Activated CD4-positive, alpha-beta T cell treated with anti-CD3 and anti-CD28 coated beads, Interleukin-2, Interleukin-4, amounts not matched to agents 100 ng/mL and 50 ng/mL, durations not matched to agents 16 hours and 8 hours (primary cell): ENCODE measurements at regions not wholly inside any gene's neighbourhood (a gene's known extent, or its start where the extent isn't known, plus 50 kb on each side); places are given as distances from the start of the nearest gene placed in this dataset.
"Not testable (repeated sequence)": the region's sequence is repeated elsewhere in the genome, so short reads cannot be mapped to it uniquely, and the experiment has no call there.

ENCODE experiments used
- DNase-seq: peaks from one replicate; pipeline ENCODE4 v3.0.0-alpha.2; 2020; ENCODE audit warnings: low spot score

- DNase-seq, result no peak
Observed at GRCh38 chr12:75943730-75944096, 87.9 kb downstream of the PHLDA1 start.

- not testable (repeated sequence) for DNase-seq
Observed at GRCh38 chr12:75941661-75942060, 89.9 kb downstream of the PHLDA1 start.

- DNase-seq, result peak; percentile 51
Observed at GRCh38 chr12:75939016-75939642, 92.4 kb downstream of the PHLDA1 start.

- DNase-seq, result no peak
Observed at GRCh38 chr12:75938189-75938588, 93.4 kb downstream of the PHLDA1 start.

GRCh38 chr12:75937486-75937885 lies 94.1 kb downstream of the PHLDA1 start:
- no peak for DNase-seq

- no peak for DNase-seq
Observed at GRCh38 chr12:75936515-75937440, 94.8 kb downstream of the PHLDA1 start.

- no peak for DNase-seq
Observed at GRCh38 chr12:75935539-75936242, 95.9 kb downstream of the PHLDA1 start.

- no peak for DNase-seq
Observed at GRCh38 chr12:75933101-75933500, 98.5 kb downstream of the PHLDA1 start.

- no peak for DNase-seq
Observed at GRCh38 chr12:75932241-75932640, 99.3 kb downstream of the PHLDA1 start.

GRCh38 chr12:75923964-75924666 lies 107.5 kb downstream of the PHLDA1 start:
- DNase-seq, result no peak

GRCh38 chr12:75922944-75923642 lies 108.5 kb downstream of the PHLDA1 start:
- no peak for DNase-seq

GRCh38 chr12:75921622-75922289 lies 109.8 kb downstream of the PHLDA1 start:
- DNase-seq, result no peak

- DNase-seq, result no peak
Observed at GRCh38 chr12:75917715-75918114, 113.9 kb downstream of the PHLDA1 start.

GRCh38 chr12:75917083-75917482 lies 114.5 kb downstream of the PHLDA1 start:
- no peak for DNase-seq

- DNase-seq, result peak; percentile 14
Observed at GRCh38 chr12:75913502-75914351, 117.8 kb downstream of the PHLDA1 start.

- no peak for DNase-seq
Observed at GRCh38 chr12:75909714-75910656, 121.6 kb downstream of the PHLDA1 start.

GRCh38 chr12:75908961-75909605 lies 122.5 kb downstream of the PHLDA1 start:
- no peak for DNase-seq

GRCh38 chr12:75905922-75906321 lies 125.7 kb downstream of the PHLDA1 start:
- DNase-seq, result no peak
